Neuronal stem cell (in vitro differentiated cells): ENCODE measurements at regions not wholly inside any gene's neighbourhood (a gene's known extent, or its start where the extent isn't known, plus 50 kb on each side); places are given as distances from the start of the nearest gene placed in this dataset.

ENCODE experiments used
- DNase-seq: peaks from one replicate; pipeline ENCODE4 v3.0.0-alpha.2; 2013; ENCODE audit warnings: low spot score
- H2AFZ ChIP-seq: one replicate; pipeline ENCODE4 v1.6.1; 2013; ENCODE audit warnings: mild to moderate bottlenecking, low read length, inconsistent platforms
- H2AK5ac ChIP-seq: 2 replicates; pipeline ENCODE4 v1.6.1; 2013; ENCODE audit warnings: low read depth, mild to moderate bottlenecking, inconsistent platforms, low read length, moderate library complexity, mixed read lengths
- H2BK120ac ChIP-seq: 2 replicates; pipeline ENCODE4 v1.6.1; 2013; ENCODE audit warnings: low read depth, mild to moderate bottlenecking, inconsistent platforms, low read length, moderate library complexity, mixed read lengths
- H2BK12ac ChIP-seq: one replicate; pipeline ENCODE4 v1.6.1; 2013; ENCODE audit warnings: low read length, inconsistent platforms
- H2BK15ac ChIP-seq: 2 replicates; pipeline ENCODE4 v1.6.1; 2013; ENCODE audit warnings: mild to moderate bottlenecking, low read length, inconsistent platforms, mixed read lengths
- H2BK5ac ChIP-seq: one replicate; pipeline ENCODE4 v1.6.1; 2013; ENCODE audit warnings: inconsistent platforms, mild to moderate bottlenecking, low read length, moderate library complexity
- H3K14ac ChIP-seq: one replicate; pipeline ENCODE4 v1.6.1; 2013; ENCODE audit warnings: low read length, inconsistent platforms
- H3K18ac ChIP-seq: 2 replicates; pipeline ENCODE4 v1.6.1; 2013; ENCODE audit warnings: low read length, inconsistent platforms
- H3K23ac ChIP-seq: 2 replicates; pipeline ENCODE4 v1.6.1; 2013; ENCODE audit warnings: low read depth, mild to moderate bottlenecking, mixed read lengths, low read length, inconsistent platforms; ENCODE audit not compliant: poor library complexity
- H3K27ac ChIP-seq: replicated peaks from 3 replicates; pipeline ENCODE4 v1.5.1; 2013; ENCODE audit warnings: low read length, inconsistent platforms
- H3K27me3 ChIP-seq, 3 experiments: 2 replicates each; pipeline ENCODE4 v1.6.1; 2013; ENCODE audit warnings: low read length in 3 of 3, mild to moderate bottlenecking in 2 of 3, inconsistent platforms in 1 of 3, low read depth in 1 of 3, mixed read lengths in 1 of 3, moderate library complexity in 1 of 3; ENCODE audit not compliant: control insufficient read depth in 3 of 3, insufficient read depth in 3 of 3
- H3K36me3 ChIP-seq, 2 donors: replicated peaks in 1 of 2; 2 replicates each; pipeline ENCODE4 v1.6.1; 2013; ENCODE audit warnings: low read length in 2 of 2; ENCODE audit not compliant: control insufficient read depth in 2 of 2, insufficient read depth in 2 of 2
- H3K4ac ChIP-seq: 2 replicates; pipeline ENCODE4 v1.6.1; 2013; ENCODE audit warnings: inconsistent platforms, mild to moderate bottlenecking, low read length, moderate library complexity
- H3K4me1 ChIP-seq, 2 donors: 1 replicate in 1 of 2; 2 replicates in 1 of 2; pipeline ENCODE4 v1.6.1; 2013; ENCODE audit warnings: low read length in 2 of 2, low read depth in 1 of 2; ENCODE audit not compliant: control insufficient read depth in 2 of 2, insufficient read depth in 1 of 2
- H3K4me2 ChIP-seq: one replicate; pipeline ENCODE4 v1.6.1; 2013; ENCODE audit warnings: mild to moderate bottlenecking, low read length, inconsistent platforms; ENCODE audit not compliant: insufficient read depth, poor library complexity, severe bottlenecking
- H3K4me3 ChIP-seq, 2 donors: 2 replicates each; pipeline ENCODE4 v1.5.1; 2013; ENCODE audit warnings: low read length in 2 of 2, mild to moderate bottlenecking in 2 of 2, inconsistent platforms in 1 of 2, moderate library complexity in 1 of 2
- H3K79me1 ChIP-seq: one replicate; pipeline ENCODE4 v1.6.1; 2013; ENCODE audit warnings: low read depth, mild to moderate bottlenecking, inconsistent platforms, low read length, moderate library complexity
- H3K9ac ChIP-seq: one replicate; pipeline ENCODE4 v1.6.1; 2013; ENCODE audit warnings: mild to moderate bottlenecking, low read depth, low read length, inconsistent platforms; ENCODE audit not compliant: poor library complexity
- H3K9me3 ChIP-seq, 2 donors: replicated peaks in 1 of 2; 2 replicates each; pipeline versions ENCODE3 to v1.6.1; 2013; ENCODE audit warnings: low read length in 2 of 2, mild to moderate bottlenecking in 2 of 2, inconsistent platforms in 1 of 2, low read depth in 1 of 2, mixed read lengths in 1 of 2, moderate library complexity in 1 of 2; ENCODE audit not compliant: control insufficient read depth in 2 of 2, insufficient read depth in 1 of 2
- H4K8ac ChIP-seq: one replicate; pipeline ENCODE4 v1.6.1; 2013; ENCODE audit warnings: low read depth, mild to moderate bottlenecking, inconsistent platforms, low read length, moderate library complexity
- H4K91ac ChIP-seq: one replicate; pipeline ENCODE4 v1.6.1; 2013; ENCODE audit warnings: low read length, low read depth, mild to moderate bottlenecking, inconsistent platforms; ENCODE audit not compliant: poor library complexity
- WGBS, 2 donors: extraction: QIAGEN DNeasy Blood & Tissue Kit; methylation state at CpG; one replicate each; pipeline ENCODE4 v1.1.7; 2013; ENCODE audit warnings: missing lambda C conversion rate in 2 of 2, mixed read lengths in 1 of 2; ENCODE audit not compliant: insufficient read length in 2 of 2, insufficient replicate concordance in 1 of 2; ENCODE audit errors: extremely low coverage in 2 of 2; 5-methylcytosine and 5-hydroxymethylcytosine counted together

DNA sequence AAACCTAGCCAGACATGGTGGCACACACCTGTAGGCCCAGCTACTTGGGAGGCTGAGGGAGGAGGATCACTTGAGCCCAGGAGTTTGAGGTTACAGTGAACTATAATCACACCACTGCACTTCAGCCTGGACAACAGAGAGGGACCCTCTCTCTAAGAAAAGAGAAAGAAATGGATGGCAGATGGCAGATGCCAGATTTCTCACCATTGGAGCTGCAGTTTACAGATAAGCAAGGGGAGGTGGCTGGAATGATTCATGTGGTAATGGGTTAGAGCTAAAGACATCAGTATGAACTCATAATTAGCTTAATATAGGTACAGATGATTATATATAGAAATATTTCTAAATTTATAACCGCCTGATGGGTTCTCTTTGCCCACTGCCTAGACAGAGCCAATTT is 80.1 kb upstream of the IPO5 start:
- Histone ChIP-seq H3K9ac (no peak overlapping the region), H2BK5ac (no peak overlapping the region), H3K18ac (no peak overlapping the region), H4K91ac (no peak overlapping the region), H3K4me2 (no peak overlapping the region), H3K4ac (no peak overlapping the region), H3K36me3 (no peaks in the 10 kb centered on the region), H3K23ac (no peak overlapping the region), H3K14ac (no peak overlapping the region), H3K4me1 (no peaks in the 10 kb centered on the region), H3K9me3 (no peaks in the 10 kb centered on the region), H3K27ac (no peak overlapping the region), H3K27me3 (no peaks in the 10 kb centered on the region), H2BK15ac (no peak overlapping the region), H4K8ac (no peak overlapping the region), H2AK5ac (no peak overlapping the region), H2BK12ac (no peak overlapping the region), H3K4me3 (no peak overlapping the region), H2AFZ (no peak overlapping the region), H3K79me1 (no peaks in the 10 kb centered on the region), H2BK120ac (no peak overlapping the region)
- DNase-seq, result no peak
- no CpG with 5 or more reads among the region's 1 CpG for WGBS, 2 donors

DNA sequence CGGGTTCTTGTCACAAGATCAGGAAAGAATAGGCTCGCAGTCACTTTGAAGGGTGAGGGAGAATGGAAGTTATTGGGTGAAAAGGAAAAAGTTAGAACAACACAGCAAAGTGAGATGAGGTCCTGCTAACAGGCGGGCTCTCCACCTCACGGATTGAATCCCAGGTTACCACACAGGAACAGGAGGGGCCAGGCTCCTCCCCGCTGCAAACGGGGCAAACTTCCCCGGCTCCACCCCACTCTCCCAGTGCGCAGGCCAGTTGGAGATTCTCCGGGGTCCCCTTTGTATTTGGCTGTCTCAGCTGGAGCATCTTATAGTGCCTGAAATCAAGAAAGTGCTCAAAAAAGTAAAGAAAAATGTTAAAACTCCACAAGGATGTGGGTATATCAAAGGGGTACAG is 78.3 kb upstream of the IPO5 start:
- no peak for DNase-seq
- H3K36me3 ChIP-seq, result no peaks in the 10 kb centered on the region
- H3K18ac ChIP-seq, result no peak overlapping the region
- H3K79me1 ChIP-seq, result no peaks in the 10 kb centered on the region
- no CpG with 5 or more reads among the region's 9 CpGs for WGBS, 2 donors
- H3K4me3 ChIP-seq, result no peak overlapping the region
- no peak overlapping the region for H4K8ac ChIP-seq
- H2BK120ac ChIP-seq, result no peak overlapping the region
- no peak overlapping the region for H3K4me2 ChIP-seq
- no peak overlapping the region for H3K23ac ChIP-seq
- H4K91ac ChIP-seq, result no peak overlapping the region
- H3K14ac ChIP-seq, result no peak overlapping the region
- H3K9ac ChIP-seq, result no peak overlapping the region
- no peak overlapping the region for H2AK5ac ChIP-seq
- no peak overlapping the region for H2AFZ ChIP-seq
- H2BK12ac ChIP-seq, result no peak overlapping the region
- H3K27ac ChIP-seq, result no peak overlapping the region
- H3K4me1 ChIP-seq, result peaks cover 0 to 5% of the 10 kb centered on the region in 2 donors
- no peak overlapping the region for H2BK15ac ChIP-seq
- H3K27me3 ChIP-seq, result no peaks in the 10 kb centered on the region
- no peak overlapping the region for H3K4ac ChIP-seq
- no peak overlapping the region for H2BK5ac ChIP-seq
- no peaks in the 10 kb centered on the region for H3K9me3 ChIP-seq

DNA sequence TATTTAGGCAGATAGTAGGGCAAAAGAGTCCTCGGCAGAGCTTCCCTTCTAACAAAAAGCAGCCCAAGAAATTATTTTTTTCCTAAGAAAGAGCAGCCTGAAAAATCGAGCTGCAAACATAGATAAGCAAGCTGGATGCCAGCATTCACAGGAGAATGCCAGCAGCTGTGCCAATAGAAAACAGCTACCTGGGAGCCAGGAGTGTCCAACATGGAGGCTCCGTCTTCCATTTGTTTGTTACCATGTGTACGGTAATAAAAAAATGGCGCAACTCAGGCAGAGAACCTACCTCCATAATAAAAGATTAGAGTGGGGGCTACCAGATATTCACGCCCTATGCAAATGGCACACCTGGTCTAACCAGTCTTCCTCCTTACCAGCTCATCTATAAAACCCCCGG is 77.6 kb upstream of the IPO5 start:
- no peak overlapping the region for H3K4me2 ChIP-seq
- no peak overlapping the region for H4K91ac ChIP-seq
- H3K79me1 ChIP-seq, result no peaks in the 10 kb centered on the region
- no peak overlapping the region for H4K8ac ChIP-seq
- WGBS, 2 donors, result no CpG with 5 or more reads among the region's 7 CpGs
- no peak overlapping the region for H2BK120ac ChIP-seq
- H2AFZ ChIP-seq, result no peak overlapping the region
- no peak overlapping the region for H3K18ac ChIP-seq
- no peaks in the 10 kb centered on the region for H3K27me3 ChIP-seq
- no peak overlapping the region for H2BK12ac ChIP-seq
- H3K9ac ChIP-seq, result no peak overlapping the region
- H2AK5ac ChIP-seq, result no peak overlapping the region
- no peak overlapping the region for H3K4ac ChIP-seq
- H3K36me3 ChIP-seq, result no peaks in the 10 kb centered on the region
- H3K4me1 ChIP-seq, result peaks cover 0 to 5% of the 10 kb centered on the region in 2 donors
- no peak overlapping the region for H3K14ac ChIP-seq
- no peak overlapping the region for H2BK5ac ChIP-seq
- no peak overlapping the region for H3K4me3 ChIP-seq
- H2BK15ac ChIP-seq, result no peak overlapping the region
- no peak for DNase-seq
- H3K23ac ChIP-seq, result no peak overlapping the region
- H3K9me3 ChIP-seq, result no peaks in the 10 kb centered on the region
- no peak overlapping the region for H3K27ac ChIP-seq

DNA sequence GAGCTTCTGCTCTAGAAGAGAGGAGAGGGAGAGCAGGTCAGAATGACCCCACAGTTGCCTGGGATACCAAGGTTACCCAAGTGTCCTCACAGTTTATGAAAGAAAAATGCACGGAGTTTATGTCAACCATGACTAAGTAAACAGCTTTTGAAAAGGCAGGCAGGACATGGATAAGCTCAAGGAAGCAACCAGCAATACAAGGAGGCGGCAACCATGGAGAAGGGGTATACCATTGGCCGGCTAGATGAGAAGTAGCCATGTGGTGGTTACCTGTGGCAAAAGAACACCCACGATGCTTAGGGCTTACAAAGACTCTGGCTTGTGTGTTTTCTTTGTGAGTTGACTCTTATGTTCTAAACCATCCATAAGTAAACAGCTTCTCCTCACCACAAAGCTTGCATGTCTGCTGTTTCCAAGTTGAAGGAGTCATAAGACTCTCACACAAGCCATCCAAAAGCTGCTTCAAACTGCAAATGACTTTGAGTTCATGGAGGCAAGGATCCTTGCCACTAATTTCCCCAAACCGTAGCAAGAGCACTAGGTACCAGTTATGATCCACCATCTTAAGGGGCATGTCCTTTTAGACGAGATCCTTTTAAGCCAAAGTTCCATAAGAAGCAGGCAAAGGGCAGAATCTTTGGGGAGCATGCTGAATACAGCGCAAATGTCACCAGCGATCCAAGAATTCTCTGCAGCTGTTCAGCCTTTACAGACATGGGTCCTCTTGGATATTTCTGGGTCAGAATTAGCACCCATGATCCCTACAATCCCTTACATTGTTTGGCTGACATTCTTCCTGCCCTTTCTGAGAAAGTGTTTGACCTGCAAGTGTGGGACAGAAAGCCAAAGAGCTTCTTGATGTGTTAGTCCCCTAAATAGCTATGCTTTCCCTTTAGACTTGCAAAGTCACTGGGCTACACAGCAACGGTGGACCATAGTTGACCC is 74.8 kb upstream of the IPO5 start:
- no peak for DNase-seq

More for the DNA sequence above, 74.8 kb upstream of the IPO5 start:
- Histone ChIP-seq H3K36me3 (no peaks in the 10 kb centered on the region), H2BK5ac (no peak overlapping the region), H2AFZ (no peak overlapping the region), H4K91ac (no peak overlapping the region), H2BK15ac (no peak overlapping the region), H3K23ac (no peak overlapping the region), H3K9me3 (no peaks in the 10 kb centered on the region), H3K18ac (no peak overlapping the region), H2AK5ac (no peak overlapping the region), H3K4ac (no peak overlapping the region), H2BK12ac (no peak overlapping the region), H3K14ac (no peak overlapping the region), H3K9ac (no peak overlapping the region), H3K4me1 (peaks cover 0 to 5% of the 10 kb centered on the region in 2 donors), H4K8ac (no peak overlapping the region), H3K4me2 (no peak overlapping the region), H3K4me3 (no peak overlapping the region), H3K27me3 (peaks cover 0 to 5% (median 0%) of the 10 kb centered on the region in 3 experiments), H3K27ac (no peak overlapping the region), H3K79me1 (no peaks in the 10 kb centered on the region), H2BK120ac (no peak overlapping the region)
- no CpG with 5 or more reads among the region's 9 CpGs for WGBS, 2 donors
